Lower leg skin (tissue), 4 donors: ENCODE measurements at regions not wholly inside any gene's neighbourhood (a gene's known extent, or its start where the extent isn't known, plus 50 kb on each side); places are given as distances from the start of the nearest gene placed in this dataset.

Source experiments
- DNase-seq, 2 donors: peaks; one replicate each; pipeline ENCODE4 v3.0.0-alpha.2; 2019; ENCODE audit warnings: low spot score in 2 of 2
- H3K4me3 ChIP-seq: fragments of 200-600 bp; sonication (generic); 2 replicates; pipeline ENCODE4 v1.5.1; 2017; ENCODE audit warnings: mild to moderate bottlenecking, low read depth; ENCODE audit not compliant: poor library complexity, severe bottlenecking
- POLR2A ChIP-seq, 2 donors: fragments of 450-650 bp; IDR thresholded peaks; one replicate each; pipeline ENCODE4 v1.6.1; 2016 to 2017; ENCODE audit warnings: antibody characterized with exemption in 2 of 2, mild to moderate bottlenecking in 1 of 2, moderate library complexity in 1 of 2
- WGBS, 2 donors: methylation state at CpG; one replicate each; pipeline ENCODE4 v1.1.5; 2018; 5-methylcytosine and 5-hydroxymethylcytosine counted together
- intact Hi-C: fragments of 100-400 bp; cut with DNase I; formaldehyde crosslinking; loops from one replicate; pipeline ENCODE4 v1.15.0; 2023; ENCODE audit warnings: low total_unique reads
- TF ChIP-seq, protein P1 (sequence below), 3 donors: fragments of 450-650 bp; IDR thresholded peaks; one replicate each; pipeline ENCODE4 v1.5.1; 2016; ENCODE audit warnings: antibody characterized with exemption in 3 of 3, mild to moderate bottlenecking in 3 of 3, moderate library complexity in 2 of 3

DNA sequence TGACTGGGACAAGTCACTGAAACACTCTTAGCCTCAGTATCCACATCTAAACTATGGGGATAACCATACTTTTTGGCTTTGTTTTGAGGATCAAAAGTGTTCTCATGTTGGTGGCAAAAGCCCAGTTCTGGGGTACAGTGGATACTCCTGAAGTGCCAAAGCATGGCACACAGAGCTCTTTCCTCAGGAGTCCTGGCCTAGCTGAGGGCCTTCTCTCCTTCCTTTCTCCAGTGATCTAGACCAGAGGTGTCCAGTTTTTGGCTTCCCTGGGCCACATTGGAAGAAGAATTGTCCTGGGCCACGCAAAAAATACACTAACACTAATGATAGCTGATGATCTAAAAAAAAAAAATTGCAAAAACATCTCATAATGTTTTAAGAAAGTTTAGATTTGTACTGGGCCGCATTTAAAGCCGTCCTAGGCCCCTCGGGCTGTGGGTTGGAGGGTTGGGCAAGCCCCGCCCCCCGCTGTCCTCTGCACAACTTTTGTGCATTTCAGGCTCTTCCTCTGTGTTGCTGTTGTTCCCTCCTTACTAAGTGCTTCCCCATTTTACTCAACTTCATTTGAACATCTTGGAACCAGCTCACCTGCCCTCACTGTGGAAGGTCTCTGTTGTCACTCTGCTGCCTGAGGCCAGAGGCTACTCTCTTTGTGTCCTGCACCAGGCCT lies 337.0 kb downstream of the CYRIA start:
- TF ChIP-seq, protein P1, sequence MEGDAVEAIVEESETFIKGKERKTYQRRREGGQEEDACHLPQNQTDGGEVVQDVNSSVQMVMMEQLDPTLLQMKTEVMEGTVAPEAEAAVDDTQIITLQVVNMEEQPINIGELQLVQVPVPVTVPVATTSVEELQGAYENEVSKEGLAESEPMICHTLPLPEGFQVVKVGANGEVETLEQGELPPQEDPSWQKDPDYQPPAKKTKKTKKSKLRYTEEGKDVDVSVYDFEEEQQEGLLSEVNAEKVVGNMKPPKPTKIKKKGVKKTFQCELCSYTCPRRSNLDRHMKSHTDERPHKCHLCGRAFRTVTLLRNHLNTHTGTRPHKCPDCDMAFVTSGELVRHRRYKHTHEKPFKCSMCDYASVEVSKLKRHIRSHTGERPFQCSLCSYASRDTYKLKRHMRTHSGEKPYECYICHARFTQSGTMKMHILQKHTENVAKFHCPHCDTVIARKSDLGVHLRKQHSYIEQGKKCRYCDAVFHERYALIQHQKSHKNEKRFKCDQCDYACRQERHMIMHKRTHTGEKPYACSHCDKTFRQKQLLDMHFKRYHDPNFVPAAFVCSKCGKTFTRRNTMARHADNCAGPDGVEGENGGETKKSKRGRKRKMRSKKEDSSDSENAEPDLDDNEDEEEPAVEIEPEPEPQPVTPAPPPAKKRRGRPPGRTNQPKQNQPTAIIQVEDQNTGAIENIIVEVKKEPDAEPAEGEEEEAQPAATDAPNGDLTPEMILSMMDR (IDR thresholded peaks at IDR 0.05), result no peak
- no peak for TF ChIP-seq POLR2A (IDR thresholded peaks at IDR 0.05)
- intact Hi-C loops, result no loop called here
- 90 to 98% methylated on average over 6 of the region's 6 CpGs for WGBS, 2 donors
- DNase-seq, result no peak
- H3K4me3 ChIP-seq, result no peak overlapping the region

DNA sequence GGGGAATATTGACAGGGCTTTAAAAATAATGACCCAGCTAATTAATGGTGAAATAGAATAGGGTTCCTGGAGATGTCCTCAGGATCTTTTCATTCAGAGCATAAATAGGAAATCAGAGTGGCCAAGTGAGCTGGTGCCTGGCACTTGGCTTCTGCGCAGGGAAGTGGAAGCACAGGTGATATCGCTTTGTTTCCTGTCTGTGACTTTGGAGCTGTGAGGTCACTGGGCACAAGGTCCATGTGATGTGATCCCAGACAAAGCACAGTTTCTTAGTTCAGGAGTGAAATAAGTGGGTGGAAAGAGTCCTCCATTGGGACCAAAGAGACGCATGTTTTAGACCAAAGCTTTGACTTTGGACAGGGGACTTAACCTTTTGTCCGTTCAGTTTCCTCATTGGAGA lies 338.3 kb downstream of the CYRIA start:
- 85% methylated on average over 4 of the region's 4 CpGs for WGBS, 2 donors
- TF ChIP-seq, protein P1 (IDR thresholded peaks at IDR 0.05), result no peak
- no peak for TF ChIP-seq POLR2A (IDR thresholded peaks at IDR 0.05)

DNA sequence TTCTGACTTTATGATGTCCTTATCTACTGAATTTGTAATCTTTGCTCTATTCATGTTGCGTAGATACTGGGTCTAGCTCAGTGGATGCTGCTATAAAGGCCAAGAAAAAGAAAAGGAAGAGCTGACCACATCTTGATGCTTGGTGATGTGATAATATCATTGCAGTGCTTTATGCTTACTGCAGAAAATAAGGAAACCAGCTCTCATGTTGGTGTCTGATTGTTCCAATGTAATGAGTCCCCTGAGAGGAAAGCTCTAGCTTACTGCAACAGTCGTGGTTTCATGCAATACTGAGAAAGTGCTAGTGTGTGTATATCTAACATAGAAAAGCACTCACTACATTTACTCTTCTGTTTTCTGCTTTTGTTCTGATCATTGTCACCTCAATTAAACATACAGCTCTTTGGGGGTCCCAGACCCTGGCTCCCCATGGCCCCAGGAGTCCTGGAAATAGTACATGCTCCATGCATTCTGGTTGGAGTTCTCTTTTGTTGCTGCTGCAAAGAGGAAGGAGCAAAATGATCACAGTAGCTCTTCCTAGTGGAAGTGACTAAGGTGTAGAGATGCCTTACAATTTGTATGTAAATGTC lies 338.8 kb downstream of the CYRIA start:
- WGBS, 2 donors, result 77 to 78% methylated on average over 2 of the region's 2 CpGs
- H3K4me3 ChIP-seq, result no peak overlapping the region
- no peak for DNase-seq
- TF ChIP-seq POLR2A (IDR thresholded peaks at IDR 0.05), result no peak
- TF ChIP-seq, protein P1 (IDR thresholded peaks at IDR 0.05), result no peak
- intact Hi-C loops, result no loop called here

More for the DNA sequence above, 338.3 kb downstream of the CYRIA start:
- intact Hi-C loops, result no loop called here
- no peak for DNase-seq
- no peak overlapping the region for H3K4me3 ChIP-seq

DNA sequence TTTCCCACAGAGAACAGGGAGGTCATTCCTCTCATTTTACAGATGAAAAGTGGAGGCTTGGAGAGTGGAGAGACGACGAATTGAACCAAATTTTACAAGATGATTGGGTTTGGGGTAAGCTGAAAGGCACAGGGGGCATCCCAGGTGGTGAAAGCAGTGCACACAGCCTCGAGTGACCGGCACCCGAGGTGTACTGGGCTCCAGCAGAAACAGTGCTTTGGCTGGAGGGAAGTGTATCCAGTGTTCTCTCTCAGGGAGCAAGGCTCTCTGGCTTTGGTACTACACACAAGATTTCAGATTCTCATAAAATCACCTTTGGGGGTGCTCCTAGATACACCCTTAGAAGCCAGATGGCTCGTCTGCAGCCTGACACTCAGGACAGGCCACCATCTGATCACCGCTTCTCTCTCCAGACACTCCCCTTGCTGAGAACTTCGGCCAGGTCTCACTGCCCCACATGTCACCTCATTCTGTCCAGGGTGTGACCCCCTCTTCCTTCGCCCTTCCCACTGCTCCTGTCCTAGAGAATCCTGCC lies 339.6 kb downstream of the CYRIA start:
- intact Hi-C loops, result no loop called here
- TF ChIP-seq, protein P1 (IDR thresholded peaks at IDR 0.05), result no peak
- TF ChIP-seq POLR2A (IDR thresholded peaks at IDR 0.05), result no peak
- H3K4me3 ChIP-seq, result no peak overlapping the region
- 89 to 94% methylated on average over 9 of the region's 9 CpGs for WGBS, 2 donors
- DNase-seq, result no peak

DNA sequence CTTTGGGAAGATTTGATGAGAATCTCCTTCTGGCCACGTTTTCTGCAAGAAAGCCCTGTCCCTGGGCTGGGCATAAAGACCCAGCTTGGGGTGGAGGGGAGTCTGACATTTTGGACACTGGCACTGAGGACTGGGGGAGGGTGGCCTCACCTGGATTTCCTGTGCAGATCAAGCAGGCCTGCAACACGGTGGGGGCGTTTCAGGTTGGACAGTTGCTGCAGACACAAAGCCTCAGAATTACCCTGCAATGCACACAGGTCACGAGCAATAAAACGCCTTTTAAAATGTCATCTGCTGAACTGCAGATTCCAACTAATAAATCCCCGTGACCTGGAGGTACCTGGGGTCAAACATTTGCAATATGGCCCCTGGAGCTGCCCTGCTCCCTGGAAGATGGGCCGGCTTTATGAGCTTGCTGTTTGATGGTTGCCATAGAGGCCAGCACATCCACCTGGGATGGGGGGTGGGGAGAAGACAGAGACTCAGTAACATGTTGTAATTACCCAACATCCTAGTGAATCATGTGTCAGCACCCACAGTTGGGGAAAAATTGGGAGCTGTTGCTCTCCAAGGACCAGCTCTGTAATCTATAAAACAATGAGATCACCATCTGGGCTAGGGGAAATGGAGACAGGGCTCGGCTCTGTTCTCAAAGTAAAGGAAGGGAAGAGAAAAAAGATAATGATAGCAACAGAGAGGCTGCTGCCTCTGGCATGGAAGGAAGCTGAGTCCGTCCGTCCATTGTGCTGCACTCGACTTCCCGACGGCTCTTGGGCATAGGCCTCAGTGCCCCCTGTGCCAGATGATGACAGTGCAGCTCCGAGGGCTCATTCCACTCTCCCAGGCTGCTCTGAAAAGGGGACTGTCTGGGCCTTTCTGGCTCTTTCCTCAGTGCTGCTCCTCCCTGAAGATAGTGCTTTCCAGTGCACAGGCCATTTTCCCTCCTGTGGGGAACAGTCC lies 340.3 kb downstream of the CYRIA start:
- WGBS, 2 donors, result 84 to 85% methylated on average over 14 of the region's 14 CpGs
- no peak for DNase-seq
- no peak overlapping the region for H3K4me3 ChIP-seq
- TF ChIP-seq POLR2A (IDR thresholded peaks at IDR 0.05), result no peak
- TF ChIP-seq, protein P1 (IDR thresholded peaks at IDR 0.05), result no peak
- intact Hi-C loops, result no loop called here
